NCI-H2171 treated with DMSO at 0.1 percent for 48 hours (cell line): ENCODE measurements at regions not wholly inside any gene's neighbourhood (a gene's known extent, or its start where the extent isn't known, plus 50 kb on each side); places are given as distances from the start of the nearest gene placed in this dataset.

Experiments
- DNase-seq: peaks from one replicate; lab custom pipeline; 2025; lab: John Stamatoyannopoulos, UW

GRCh38 chr14:94995551-94995950 is 161.8 kb downstream of the DICER1 start:
- DNase-seq, result no peak

- no peak for DNase-seq
Observed at GRCh38 chr14:94994245-94994644, 163.1 kb downstream of the DICER1 start.

- no peak for DNase-seq
Observed at GRCh38 chr14:94992046-94992445, 165.3 kb downstream of the DICER1 start.

- no peak for DNase-seq
Observed at GRCh38 chr14:94989946-94990345, 167.4 kb downstream of the DICER1 start.

GRCh38 chr14:94989417-94989816 is 167.9 kb downstream of the DICER1 start:
- no peak for DNase-seq

GRCh38 chr14:94987409-94987808 is 169.9 kb downstream of the DICER1 start:
- no peak for DNase-seq

- DNase-seq, result no peak
Observed at GRCh38 chr14:94979891-94980290, 177.4 kb downstream of the DICER1 start.

- no peak for DNase-seq
Observed at GRCh38 chr14:94977016-94977415, 180.3 kb downstream of the DICER1 start.

- no peak for DNase-seq
Observed at GRCh38 chr14:94975366-94975765, 182.0 kb downstream of the DICER1 start.

- peak; percentile 14 for DNase-seq
Observed at GRCh38 chr14:94974893-94975292, 182.4 kb downstream of the DICER1 start.

GRCh38 chr14:94974422-94974821 is 182.9 kb downstream of the DICER1 start:
- no peak for DNase-seq

- no peak for DNase-seq
Observed at GRCh38 chr14:94971750-94972149, 185.6 kb downstream of the DICER1 start.

GRCh38 chr14:94970941-94971730 is 186.2 kb downstream of the DICER1 start:
- DNase-seq, result no peak

- DNase-seq, result no peak
Observed at GRCh38 chr14:94969766-94970165, 187.6 kb downstream of the DICER1 start.

- DNase-seq, result no peak
Observed at GRCh38 chr14:94966868-94967267, 190.5 kb downstream of the DICER1 start.

- DNase-seq, result no peak
Observed at GRCh38 chr14:94966344-94966743, 191.0 kb downstream of the DICER1 start.

GRCh38 chr14:94965551-94966313 is 191.6 kb downstream of the DICER1 start:
- DNase-seq, result no peak

GRCh38 chr14:94964931-94965330 is 192.4 kb downstream of the DICER1 start:
- DNase-seq, result no peak

GRCh38 chr14:94964181-94964580 is 193.1 kb downstream of the DICER1 start:
- DNase-seq, result no peak

- DNase-seq, result no peak
Observed at GRCh38 chr14:94963051-94963450, 193.1 kb upstream of the GSC start.

GRCh38 chr14:94962166-94962575 is 192.3 kb upstream of the GSC start:
- DNase-seq, result no peak

GRCh38 chr14:94961386-94962165 is 191.7 kb upstream of the GSC start:
- no peak for DNase-seq
